PFSK-1 (cell line): ENCODE measurements at regions not wholly inside any gene's neighbourhood (a gene's known extent, or its start where the extent isn't known, plus 50 kb on each side); places are given as distances from the start of the nearest gene placed in this dataset.

Source experiments
- FOXP2 ChIP-seq: optimal IDR thresholded peaks from 2 replicates; pipeline ENCODE3; 2011; ENCODE audit warnings: borderline replicate concordance, control low read depth, inconsistent platforms; ENCODE audit not compliant: insufficient read depth; ENCODE audit errors: extremely low read length, extremely low read depth
- REST ChIP-seq, 2 experiments: IDR thresholded peaks; 2 replicates each; pipeline versions ENCODE4 v1.6.1 to v1.8.0; 2011 to 2012; ENCODE audit warnings: low read depth in 2 of 2, low read length in 2 of 2, control low read depth in 1 of 2, inconsistent platforms in 1 of 2, mild to moderate bottlenecking in 1 of 2, moderate library complexity in 1 of 2; ENCODE audit not compliant: insufficient read depth in 1 of 2
- SIN3A ChIP-seq: IDR thresholded peaks from 2 replicates; pipeline ENCODE4 v1.6.1; 2012; ENCODE audit warnings: mild to moderate bottlenecking, low read length, moderate library complexity, borderline replicate concordance; ENCODE audit not compliant: insufficient read depth

DNA sequence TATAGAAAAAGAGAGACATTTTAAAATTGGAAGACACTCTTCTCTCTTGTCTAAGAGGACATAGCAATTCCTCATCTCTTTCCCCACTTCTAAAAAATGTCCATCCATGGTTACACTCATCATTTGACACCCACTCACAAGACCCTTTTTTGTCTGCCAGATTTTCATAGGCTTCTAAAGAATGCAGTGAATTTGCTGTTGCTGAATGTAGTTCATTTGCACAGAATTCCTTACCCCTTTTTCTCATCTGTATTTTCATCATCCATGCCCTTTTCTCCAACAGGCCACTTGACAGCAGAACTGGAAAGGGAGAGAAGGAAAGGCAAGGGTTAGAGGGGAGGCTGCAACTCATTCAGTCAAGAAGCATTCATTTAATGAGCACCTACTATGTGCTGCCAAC lies 128.0 kb downstream of the NUAK1 start:
- TF ChIP-seq REST (IDR thresholded peaks at IDR 0.05; ENCODE audit: insufficient read depth in 1 of 2, low read depth in 2 of 2, low read length in 2 of 2) (no peak), SIN3A (no peak), FOXP2 (no peak)
